ENCODE measurements at regions not wholly inside any gene's neighbourhood (a gene's known extent, or its start where the extent isn't known, plus 50 kb on each side); places are given as distances from the start of the nearest gene placed in this dataset.

- DNase-seq (ENCODE audit: extremely low read depth, insufficient read length) = no peak
- TF ChIP-seq CTCF (IDR thresholded peaks at IDR 0.05; ENCODE audit: insufficient read depth, low read length, poor library complexity, severe bottlenecking) = no peak
- H3K4me3 ChIP-seq (replicated peaks; ENCODE audit: low read depth, low read length) = no peak overlapping the region
- H3K27me3 ChIP-seq (replicated peaks; ENCODE audit: control insufficient read depth, insufficient read depth, low read length) = no peaks in the 10 kb centered on the region
- H3K36me3 ChIP-seq (ENCODE audit: control insufficient read depth, insufficient read depth, low read length) = no peaks in the 10 kb centered on the region
These were observed 783.7 kb downstream of the FRK start for GRCh38 chr6:115276881-115277565.

GRCh38 chr6:115272311-115272710, 788.4 kb downstream of the FRK start:
- Histone ChIP-seq H3K27me3 (replicated peaks; ENCODE audit: control insufficient read depth, insufficient read depth, low read length) (no peaks in the 10 kb centered on the region), H3K36me3 (ENCODE audit: control insufficient read depth, insufficient read depth, low read length) (no peaks in the 10 kb centered on the region), H3K4me3 (replicated peaks; ENCODE audit: low read depth, low read length) (no peak overlapping the region)
- no peak for TF ChIP-seq CTCF (IDR thresholded peaks at IDR 0.05; ENCODE audit: insufficient read depth, low read length, poor library complexity, severe bottlenecking)
- no peak for DNase-seq (ENCODE audit: extremely low read depth, insufficient read length)

GRCh38 chr6:115271434-115271833, 789.3 kb downstream of the FRK start:
- no peak for TF ChIP-seq CTCF (IDR thresholded peaks at IDR 0.05; ENCODE audit: insufficient read depth, low read length, poor library complexity, severe bottlenecking)
- DNase-seq (ENCODE audit: extremely low read depth, insufficient read length) = no peak
- H3K27me3 ChIP-seq (replicated peaks; ENCODE audit: control insufficient read depth, insufficient read depth, low read length) = no peaks in the 10 kb centered on the region
- no peak overlapping the region for H3K4me3 ChIP-seq (replicated peaks; ENCODE audit: low read depth, low read length)
- no peaks in the 10 kb centered on the region for H3K36me3 ChIP-seq (ENCODE audit: control insufficient read depth, insufficient read depth, low read length)

- no peaks in the 10 kb centered on the region for H3K36me3 ChIP-seq (ENCODE audit: control insufficient read depth, insufficient read depth, low read length)
- no peak for TF ChIP-seq CTCF (IDR thresholded peaks at IDR 0.05; ENCODE audit: insufficient read depth, low read length, poor library complexity, severe bottlenecking)
- H3K27me3 ChIP-seq (replicated peaks; ENCODE audit: control insufficient read depth, insufficient read depth, low read length) = no peaks in the 10 kb centered on the region
- H3K4me3 ChIP-seq (replicated peaks; ENCODE audit: low read depth, low read length) = no peak overlapping the region
- DNase-seq (ENCODE audit: extremely low read depth, insufficient read length) = no peak
These were observed 789.7 kb downstream of the FRK start for GRCh38 chr6:115270953-115271352.

- Histone ChIP-seq H3K27me3 (replicated peaks; ENCODE audit: control insufficient read depth, insufficient read depth, low read length) (no peaks in the 10 kb centered on the region), H3K36me3 (ENCODE audit: control insufficient read depth, insufficient read depth, low read length) (no peaks in the 10 kb centered on the region), H3K4me3 (replicated peaks; ENCODE audit: low read depth, low read length) (no peak overlapping the region)
- TF ChIP-seq CTCF (IDR thresholded peaks at IDR 0.05; ENCODE audit: insufficient read depth, low read length, poor library complexity, severe bottlenecking) = no peak
- no peak for DNase-seq (ENCODE audit: extremely low read depth, insufficient read length)
These were observed 819.3 kb downstream of the FRK start for GRCh38 chr6:115241373-115241772.

- DNase-seq (ENCODE audit: extremely low read depth, insufficient read length) = no peak
- TF ChIP-seq CTCF (IDR thresholded peaks at IDR 0.05; ENCODE audit: insufficient read depth, low read length, poor library complexity, severe bottlenecking) = no peak
- Histone ChIP-seq H3K27me3 (replicated peaks; ENCODE audit: control insufficient read depth, insufficient read depth, low read length) (no peaks in the 10 kb centered on the region), H3K4me3 (replicated peaks; ENCODE audit: low read depth, low read length) (no peak overlapping the region), H3K36me3 (ENCODE audit: control insufficient read depth, insufficient read depth, low read length) (no peaks in the 10 kb centered on the region)
These were observed 839.5 kb downstream of the FRK start for GRCh38 chr6:115221198-115221597.
